Activated T-cell treated with anti-CD3 and anti-CD28 coated beads for 4 hours (primary cell): ENCODE measurements at regions not wholly inside any gene's neighbourhood (a gene's known extent, or its start where the extent isn't known, plus 50 kb on each side); places are given as distances from the start of the nearest gene placed in this dataset.
"Not testable (repeated sequence)": the region's sequence is repeated elsewhere in the genome, so short reads cannot be mapped to it uniquely, and the experiment has no call there.

Experiments
- DNase-seq: peaks from one replicate; pipeline ENCODE4 v3.0.0-alpha.2; 2020

DNA sequence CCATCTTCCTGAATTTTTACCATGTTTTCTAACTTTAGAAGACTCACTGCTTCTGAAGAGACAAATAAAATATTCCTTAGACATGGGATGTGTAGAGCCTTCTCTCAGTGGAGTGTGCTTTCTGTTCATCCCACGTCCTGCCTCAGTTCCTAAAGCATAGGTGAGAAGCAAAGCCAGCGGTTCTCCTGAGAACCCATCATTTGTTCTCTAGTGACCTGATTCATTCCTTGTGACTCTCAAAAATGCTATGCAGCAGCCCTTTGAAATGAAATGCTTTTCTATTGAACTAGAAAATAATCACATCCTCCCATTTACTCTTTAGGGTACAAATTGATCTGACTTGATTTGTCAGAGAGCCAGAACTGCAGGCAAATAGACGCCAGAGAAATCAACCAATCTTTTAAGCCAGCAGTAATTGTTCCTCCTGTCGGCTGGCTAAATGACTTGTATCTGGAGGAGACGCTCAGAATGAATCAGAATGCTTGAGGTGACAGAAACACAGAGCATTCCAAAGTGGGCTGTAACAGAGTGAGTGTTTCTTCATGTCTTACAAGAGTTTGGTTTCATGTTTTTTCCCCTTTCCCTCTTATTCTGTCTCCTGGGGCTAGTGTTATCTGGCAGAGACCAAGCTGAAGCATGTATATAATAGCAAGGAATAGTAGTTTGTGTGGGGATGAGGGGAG, 81.3 kb upstream of the TMEM178A start:
- no peak for DNase-seq

DNA sequence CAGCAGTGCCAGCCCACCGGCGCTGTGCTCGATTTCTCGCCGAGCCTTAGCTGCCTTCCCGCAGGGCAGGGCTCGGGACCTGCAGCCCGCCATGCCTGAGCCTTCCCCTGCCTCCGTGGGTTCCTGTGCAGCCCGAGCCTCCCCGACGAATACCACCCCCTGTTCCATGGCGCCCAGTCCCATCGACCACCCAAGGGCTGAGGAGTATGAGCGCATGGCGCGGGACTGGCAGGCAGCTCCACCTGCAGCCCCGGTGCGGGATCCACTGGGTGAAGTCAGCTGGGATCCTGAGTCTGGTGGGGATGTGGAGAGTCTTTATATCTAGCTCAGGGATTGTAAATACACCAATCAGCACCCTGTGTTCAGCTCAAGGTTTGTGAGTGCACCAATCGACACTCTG, 80.2 kb upstream of the TMEM178A start:
- DNase-seq, result not testable (repeated sequence)

DNA sequence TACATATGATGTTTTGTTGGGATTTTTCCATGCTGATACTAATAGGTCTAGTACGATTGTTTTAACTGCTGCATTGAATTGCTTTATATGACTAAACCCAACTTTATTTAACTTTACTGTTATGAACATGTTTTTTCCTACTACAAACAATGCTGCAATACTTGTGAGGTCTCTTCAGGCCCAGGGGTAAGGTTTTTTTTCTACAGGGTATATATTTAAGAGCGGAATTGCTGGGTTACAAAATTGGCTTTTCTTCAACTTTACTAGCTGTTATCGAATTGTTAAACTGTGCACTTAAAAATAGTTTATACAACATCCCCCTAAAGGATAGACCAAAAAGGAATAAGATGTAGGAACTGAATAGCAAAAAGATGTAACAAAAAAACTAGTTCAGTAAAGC, 78.5 kb upstream of the TMEM178A start:
- DNase-seq, result no peak

DNA sequence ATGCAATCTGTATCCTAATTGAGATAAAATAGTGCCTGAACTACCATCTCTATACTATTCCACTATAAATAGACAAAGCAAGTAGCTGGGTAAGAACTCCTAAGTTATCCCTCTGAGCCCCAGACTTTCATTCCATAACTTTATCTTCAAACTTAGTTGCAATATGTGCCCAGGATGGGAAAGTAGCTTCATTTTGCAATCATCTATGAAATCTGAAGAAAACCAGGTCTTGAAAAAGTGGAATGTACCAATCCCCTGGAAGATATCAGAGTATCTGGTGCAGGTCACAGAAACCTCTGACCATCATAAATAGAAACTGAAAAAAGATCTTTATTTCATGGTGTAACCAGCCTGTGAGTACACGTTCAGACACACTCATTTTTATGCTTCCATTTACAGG, 78.1 kb upstream of the TMEM178A start:
- DNase-seq, result no peak

DNA sequence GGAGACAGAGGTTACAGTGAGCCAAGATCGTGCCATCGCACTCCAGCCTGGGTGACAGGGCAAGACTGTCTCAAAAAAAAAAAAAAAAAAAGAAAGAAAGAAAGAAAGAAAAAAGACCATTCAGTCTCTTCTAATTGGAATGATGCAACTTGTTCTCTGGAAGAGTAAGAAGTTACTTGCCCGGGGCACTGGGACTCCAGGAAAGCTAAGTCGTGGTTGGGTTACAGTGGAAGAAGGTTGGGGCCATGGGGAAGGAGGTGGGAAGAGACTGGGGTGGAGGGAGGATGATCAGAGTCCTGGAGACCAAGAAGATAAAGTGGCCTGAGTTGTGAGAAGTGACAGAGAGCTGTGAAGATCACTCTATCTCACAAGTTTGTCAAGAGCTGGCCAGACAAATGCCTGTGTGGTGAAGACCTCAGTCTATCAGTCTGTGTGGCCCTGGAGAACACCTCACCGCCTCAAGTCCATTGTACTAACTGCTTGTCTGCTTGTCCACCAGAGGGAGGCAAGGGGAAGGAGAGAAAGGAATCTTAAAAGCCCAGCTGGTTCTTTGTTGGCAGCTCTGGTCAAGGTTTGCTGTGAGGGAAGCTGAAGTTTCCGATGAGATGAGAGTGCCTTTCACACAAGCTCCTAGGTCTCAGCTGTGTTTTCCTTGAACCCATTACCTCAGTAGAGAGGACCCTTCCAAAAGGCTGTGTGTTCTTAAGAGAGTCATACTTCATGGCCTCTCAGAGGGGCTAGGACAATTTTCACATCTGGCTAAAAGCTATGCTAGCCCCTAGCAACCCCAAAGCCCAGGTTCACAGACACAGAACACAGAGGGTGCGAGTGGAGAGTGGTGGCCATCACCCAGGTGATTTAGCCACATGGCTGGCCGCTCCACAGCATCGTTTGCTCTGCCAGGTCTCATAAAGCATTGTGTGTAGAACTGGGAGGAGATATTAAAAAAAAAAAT, 72.0 kb upstream of the TMEM178A start:
- DNase-seq, result no peak

DNA sequence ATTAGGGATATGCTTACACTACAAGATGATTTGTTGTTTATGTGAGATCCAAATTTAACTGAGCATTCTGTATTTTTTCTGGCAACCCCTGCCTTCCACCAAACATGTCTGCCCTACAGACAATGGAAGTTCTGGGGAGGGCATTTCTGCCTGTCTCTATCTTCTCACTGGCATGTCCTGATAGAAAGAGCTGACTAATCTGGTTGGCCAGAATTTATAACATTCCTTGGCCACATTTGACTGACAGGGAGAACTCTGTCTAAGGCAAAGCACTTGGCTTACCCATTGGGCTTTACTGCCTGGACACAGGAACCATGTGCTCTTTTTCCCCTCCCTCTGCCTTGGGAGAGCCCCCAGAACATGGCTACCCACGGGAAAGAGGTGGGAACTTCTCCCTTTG, 70.6 kb upstream of the TMEM178A start:
- DNase-seq, result no peak

DNA sequence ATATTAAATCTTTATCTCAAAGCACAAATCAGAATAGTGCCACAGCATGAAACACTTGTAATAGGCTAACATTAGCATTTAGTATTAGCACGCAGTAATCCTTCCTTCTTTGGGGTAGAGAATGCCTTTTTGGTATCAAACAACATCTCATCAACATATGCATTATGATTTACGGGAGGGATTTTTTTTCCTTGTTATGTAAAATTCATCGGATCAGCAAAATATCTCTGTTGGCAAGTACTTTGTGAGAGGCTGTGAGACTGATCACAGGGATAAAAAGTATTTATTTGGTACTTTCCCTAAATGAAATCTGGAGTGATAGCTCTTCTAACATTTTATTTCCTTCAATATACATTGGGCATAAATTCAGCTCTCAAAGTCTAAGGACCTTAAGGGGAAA, 68.4 kb upstream of the TMEM178A start:
- DNase-seq, result no peak

DNA sequence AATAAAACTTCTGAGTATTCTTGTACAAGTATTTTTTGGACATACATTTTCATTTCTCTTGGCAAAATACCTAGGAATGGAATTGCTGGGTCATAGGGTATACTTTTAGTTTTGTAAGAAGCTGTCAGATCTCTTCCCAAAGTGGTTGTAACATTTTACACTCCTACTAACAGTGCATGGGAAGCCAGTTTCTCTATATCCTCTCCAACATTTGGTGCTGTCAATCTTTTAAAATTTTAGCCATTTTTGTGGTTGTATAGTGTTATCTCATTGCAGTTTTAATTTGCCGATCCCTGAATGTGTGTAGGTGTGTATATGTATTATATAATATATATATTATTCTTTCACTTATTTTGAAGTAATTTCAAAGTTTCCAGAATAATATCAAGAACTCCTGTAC, 63.1 kb upstream of the TMEM178A start:
- DNase-seq, result no peak

DNA sequence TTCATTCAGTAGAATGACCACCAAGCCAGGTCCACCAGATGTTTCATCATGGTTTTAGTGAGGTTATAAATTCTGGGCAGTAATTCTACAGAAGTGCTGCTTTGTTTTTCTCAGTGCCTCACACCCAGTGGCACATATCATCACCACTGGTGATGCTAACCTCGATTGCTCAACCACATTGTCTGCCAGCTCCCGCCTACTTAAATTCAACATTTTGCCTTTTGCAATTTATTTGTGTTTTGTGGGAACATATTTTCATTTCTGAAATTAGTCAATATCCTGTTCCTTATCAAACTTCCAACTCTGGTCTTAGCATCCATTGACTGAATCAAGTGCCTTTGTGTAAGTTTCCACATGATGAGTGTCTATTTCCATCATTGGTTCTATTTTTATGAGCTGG, 62.3 kb upstream of the TMEM178A start:
- no peak for DNase-seq

DNA sequence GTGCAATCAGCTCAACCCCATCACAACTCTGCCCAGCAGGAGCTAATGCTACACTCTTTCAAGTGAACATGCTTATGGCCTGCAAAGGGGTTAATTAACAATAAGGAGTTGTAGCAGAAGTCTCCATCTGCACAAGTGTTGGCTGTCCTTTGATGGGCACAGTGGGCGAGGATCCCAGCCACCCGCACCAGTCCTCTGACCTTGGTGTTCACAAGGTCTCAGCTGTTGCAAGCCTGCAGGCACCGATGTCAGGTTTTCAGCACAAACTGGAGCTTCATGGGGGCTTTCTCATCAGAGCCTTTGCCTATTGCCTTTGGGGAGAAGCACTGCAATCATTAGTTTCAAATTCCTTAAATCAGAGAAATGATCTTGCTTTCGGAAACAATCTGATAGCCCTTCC, 60.9 kb upstream of the TMEM178A start:
- no peak for DNase-seq

DNA sequence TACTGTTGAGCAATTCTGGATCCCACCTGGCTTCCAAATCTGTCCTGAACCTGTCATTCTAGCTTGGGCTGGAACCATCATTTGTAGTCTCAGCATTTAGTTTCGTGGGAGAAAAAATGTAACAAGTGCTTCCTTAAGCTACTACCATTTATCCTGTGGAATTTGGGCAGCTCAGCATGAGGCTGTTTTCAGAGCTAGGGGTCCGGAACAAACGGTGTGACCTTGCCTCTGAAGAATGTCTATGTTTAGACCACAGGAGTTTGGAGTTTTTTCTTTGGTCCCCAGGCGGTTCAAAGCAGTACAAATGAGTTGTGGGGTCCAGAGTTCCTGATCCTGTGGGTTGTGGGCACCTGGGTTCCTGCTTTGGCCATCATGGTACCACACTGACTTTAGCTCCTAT, 59.1 kb upstream of the TMEM178A start:
- no peak for DNase-seq

DNA sequence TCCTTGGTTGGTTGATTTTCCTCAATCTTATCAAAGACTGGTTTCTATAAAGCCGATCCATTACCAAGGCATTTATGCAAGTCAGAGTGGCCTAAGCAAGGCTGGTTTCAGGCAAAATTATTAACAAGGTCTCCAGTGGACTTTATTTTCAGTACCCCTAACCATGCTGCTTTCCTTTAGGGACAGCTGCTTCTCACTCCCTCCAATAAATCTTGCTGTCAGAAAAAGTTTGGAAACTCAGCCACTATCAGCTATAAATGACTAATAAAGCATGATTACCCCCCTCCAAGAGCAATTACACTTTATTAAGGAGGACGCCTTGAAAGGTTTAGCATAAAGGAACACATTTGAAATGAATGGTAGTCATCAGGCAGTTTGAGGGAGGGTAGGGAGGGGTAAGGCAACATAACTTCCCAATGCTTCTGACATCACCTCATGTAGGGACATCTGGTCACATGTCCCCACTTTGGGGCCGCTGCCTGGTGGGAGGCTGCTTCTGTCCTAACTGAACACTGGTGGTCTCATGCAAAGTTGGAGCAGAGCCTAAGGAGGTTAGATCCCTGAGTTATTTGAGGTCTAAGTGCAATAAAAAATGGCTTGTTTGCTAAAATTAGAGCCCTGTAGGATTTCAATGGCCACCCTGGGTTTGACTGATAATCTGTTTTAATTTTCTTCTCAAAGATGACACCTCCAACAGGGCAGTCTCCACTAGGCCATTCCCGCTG, 58.0 kb upstream of the TMEM178A start:
- no peak for DNase-seq

DNA sequence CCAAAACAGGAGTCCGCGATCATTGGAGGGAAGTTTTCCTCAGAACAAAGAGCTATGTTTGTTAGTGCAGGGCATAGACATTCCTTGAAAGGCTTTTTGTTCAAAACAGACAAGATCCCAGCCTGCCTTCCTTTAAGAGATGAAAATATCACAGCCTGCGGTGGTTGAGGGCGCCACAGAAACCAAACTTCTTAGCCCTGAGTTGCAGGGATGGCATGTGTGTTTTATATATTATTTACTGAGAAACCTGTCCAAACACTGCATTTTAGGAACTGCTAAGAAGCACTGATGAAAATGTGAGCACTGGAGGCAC, 57.5 kb upstream of the TMEM178A start:
- no peak for DNase-seq

DNA sequence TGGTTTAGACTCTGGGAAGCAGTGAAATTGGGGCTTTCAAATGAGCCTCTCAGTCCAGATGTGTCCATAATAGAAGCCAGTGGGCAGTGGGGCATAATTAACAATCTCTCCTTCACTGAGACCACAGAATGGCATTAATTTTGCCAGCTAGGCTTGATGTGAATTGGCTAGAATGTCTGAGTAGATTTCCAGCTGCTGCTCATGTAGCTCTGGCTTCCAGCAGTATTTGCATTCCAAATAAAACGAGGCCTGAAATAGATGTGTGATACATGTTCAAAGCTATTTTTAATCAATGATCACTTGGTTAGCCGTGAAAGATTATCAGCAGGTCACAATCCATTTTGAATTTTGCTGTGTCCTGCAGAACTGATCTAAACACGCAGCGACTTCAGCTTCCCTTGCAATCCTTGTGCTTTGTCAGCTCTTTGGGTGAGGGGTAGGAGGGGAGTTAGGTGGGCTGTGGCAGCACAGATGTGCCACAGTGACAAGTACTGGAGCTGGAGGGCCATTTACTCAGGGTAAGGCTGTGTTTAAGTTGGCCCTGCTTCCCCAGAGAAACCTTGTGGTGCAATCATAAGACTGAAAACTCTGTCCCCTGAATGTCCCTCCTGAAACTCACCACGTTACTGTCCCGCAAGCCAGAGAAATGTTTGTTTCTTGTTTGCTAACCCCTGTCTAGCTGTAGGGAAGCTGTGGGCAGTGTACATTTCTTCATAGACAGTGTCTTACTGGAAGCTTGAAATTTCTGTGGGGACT, 56.9 kb upstream of the TMEM178A start:
- no peak for DNase-seq

DNA sequence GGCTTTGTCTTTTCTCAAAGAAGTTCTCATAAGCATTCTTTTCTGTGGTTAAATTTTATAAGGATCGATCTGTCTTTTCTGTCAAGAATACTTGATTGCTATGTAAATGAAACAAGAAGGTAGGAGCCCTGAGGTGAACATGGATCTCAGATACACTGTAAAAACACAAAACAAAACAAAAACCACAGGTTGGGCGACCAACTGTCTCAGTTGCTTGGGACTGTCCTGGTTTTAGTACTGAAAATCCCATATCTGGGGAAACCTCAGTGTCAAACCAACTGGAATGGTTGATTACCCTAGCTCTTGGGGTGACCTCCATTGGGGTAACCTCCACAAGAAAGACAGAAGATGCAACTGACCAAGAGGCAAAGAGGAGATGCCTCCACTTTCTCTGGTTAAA, 55.8 kb upstream of the TMEM178A start:
- no peak for DNase-seq

DNA sequence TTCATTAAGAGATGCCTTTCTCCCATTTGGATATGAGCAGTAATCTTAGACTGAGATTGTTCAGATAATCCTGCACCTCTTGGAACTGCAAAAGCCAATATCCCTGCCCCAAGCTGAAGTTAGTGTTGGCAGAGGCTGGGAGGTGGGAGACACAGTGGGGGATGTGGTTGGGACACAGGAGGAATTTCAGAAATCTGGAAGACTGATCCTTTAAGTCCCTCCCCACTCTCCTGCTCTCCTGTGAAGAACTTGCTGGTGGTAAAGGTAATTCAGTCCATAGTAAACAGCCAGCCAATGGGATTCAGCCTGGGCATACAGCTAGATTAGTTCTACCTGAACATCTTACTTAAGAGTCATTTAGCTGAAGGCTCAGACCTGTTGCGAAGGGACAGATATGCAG, 50.0 kb upstream of the TMEM178A start:
- DNase-seq, result no peak
